ENCODE measurements at regions not wholly inside any gene's neighbourhood (a gene's known extent, or its start where the extent isn't known, plus 50 kb on each side); places are given as distances from the start of the nearest gene placed in this dataset.
A peak's percentile ranks its signal among the peaks of the same experiment; 100 is the strongest.
"Not testable (repeated sequence)": the region's sequence is repeated elsewhere in the genome, so short reads cannot be mapped to it uniquely, and the experiment has no call there.

GRCh38 chr17:64800987-64801386 lies 118.3 kb downstream of the LRRC37A3 start:
- not testable (repeated sequence) for DNase-seq; H3K36me3 Mint-ChIP-seq (ENCODE audit: insufficient read depth in 2 of 2); H3K9me3 Mint-ChIP-seq; H3K4me1 Mint-ChIP-seq (ENCODE audit: low read depth); H3K27ac Mint-ChIP-seq; H3K4me3 Mint-ChIP-seq; ATAC-seq (replicated peaks in 1 of 2); H3K27me3 Mint-ChIP-seq (ENCODE audit: low read depth)

- H3K4me3 Mint-ChIP-seq; ATAC-seq (replicated peaks in 1 of 2); H3K27me3 Mint-ChIP-seq (ENCODE audit: low read depth); H3K9me3 Mint-ChIP-seq; H3K36me3 Mint-ChIP-seq (ENCODE audit: insufficient read depth in 2 of 2); DNase-seq; H3K4me1 Mint-ChIP-seq (ENCODE audit: low read depth); H3K27ac Mint-ChIP-seq: not testable (repeated sequence)
Measured at GRCh38 chr17:64800361-64800895, 118.8 kb downstream of the LRRC37A3 start.

DNA sequence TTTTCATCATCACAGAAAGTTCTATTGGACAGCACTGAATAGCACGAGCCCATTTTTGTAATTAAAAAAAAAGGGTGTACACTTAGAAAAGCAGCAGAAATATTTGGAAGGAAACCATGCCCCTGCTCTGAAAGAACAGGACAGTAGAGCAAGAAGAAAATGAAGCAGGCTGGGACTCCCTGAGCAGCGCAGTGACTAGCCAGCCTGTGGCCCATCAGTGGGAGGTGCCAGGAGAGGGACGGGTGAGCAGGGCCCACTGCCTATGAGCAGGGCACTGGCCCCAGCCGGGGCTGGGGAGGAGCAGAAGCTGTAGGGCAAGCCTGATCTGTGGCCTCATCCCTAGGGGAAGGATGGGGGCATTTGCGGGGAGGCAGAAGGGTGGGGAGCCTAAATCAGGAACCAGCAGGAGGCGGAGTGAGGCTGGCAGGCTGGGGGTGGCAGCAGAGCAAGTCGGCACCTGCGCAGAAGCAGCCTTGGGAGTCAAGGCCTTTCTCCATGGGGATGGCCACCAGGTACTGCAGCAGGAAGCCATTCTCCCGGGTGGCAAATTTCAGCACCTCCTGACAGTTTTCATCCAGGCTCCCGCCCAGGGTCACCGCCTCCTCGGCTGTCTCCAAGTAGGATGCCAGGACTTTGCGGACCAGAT lies 119.6 kb downstream of the LRRC37A3 start:
- not testable (repeated sequence) for H3K27me3 Mint-ChIP-seq (ENCODE audit: low read depth); H3K9me3 Mint-ChIP-seq; H3K27ac Mint-ChIP-seq; H3K4me1 Mint-ChIP-seq (ENCODE audit: low read depth); H3K4me3 Mint-ChIP-seq; ATAC-seq (replicated peaks in 1 of 2); DNase-seq; H3K36me3 Mint-ChIP-seq (ENCODE audit: insufficient read depth in 2 of 2)

DNA sequence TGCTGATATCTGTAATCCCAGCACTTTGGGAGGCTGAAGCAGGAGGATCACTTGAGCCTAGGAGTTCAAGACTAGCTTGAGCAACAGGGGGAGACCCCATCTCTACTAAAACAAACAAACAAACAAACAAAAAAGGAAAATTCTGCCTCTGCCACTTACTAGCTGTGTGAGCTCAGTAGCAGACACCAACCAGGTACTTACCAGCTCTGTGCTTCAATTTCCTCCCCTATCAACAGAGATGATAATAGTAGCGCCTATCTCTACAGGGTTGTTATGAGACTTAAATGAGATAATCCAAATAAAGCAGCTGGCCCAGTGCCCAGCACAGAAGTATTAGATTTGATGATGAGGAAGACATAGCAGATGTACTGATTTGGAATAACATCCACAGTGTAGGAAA lies 120.3 kb downstream of the LRRC37A3 start:
- not testable (repeated sequence) for H3K4me1 Mint-ChIP-seq (ENCODE audit: low read depth); H3K36me3 Mint-ChIP-seq (ENCODE audit: insufficient read depth in 2 of 2); DNase-seq; H3K27me3 Mint-ChIP-seq (ENCODE audit: low read depth); H3K9me3 Mint-ChIP-seq; ATAC-seq (replicated peaks in 1 of 2); H3K27ac Mint-ChIP-seq; H3K4me3 Mint-ChIP-seq

GRCh38 chr17:64798489-64798790 lies 120.8 kb downstream of the LRRC37A3 start:
- H3K27ac Mint-ChIP-seq, H3K9me3 Mint-ChIP-seq: not testable (repeated sequence)
- peak; percentile 5 to 19 for ATAC-seq (replicated peaks in 1 of 2)

DNA sequence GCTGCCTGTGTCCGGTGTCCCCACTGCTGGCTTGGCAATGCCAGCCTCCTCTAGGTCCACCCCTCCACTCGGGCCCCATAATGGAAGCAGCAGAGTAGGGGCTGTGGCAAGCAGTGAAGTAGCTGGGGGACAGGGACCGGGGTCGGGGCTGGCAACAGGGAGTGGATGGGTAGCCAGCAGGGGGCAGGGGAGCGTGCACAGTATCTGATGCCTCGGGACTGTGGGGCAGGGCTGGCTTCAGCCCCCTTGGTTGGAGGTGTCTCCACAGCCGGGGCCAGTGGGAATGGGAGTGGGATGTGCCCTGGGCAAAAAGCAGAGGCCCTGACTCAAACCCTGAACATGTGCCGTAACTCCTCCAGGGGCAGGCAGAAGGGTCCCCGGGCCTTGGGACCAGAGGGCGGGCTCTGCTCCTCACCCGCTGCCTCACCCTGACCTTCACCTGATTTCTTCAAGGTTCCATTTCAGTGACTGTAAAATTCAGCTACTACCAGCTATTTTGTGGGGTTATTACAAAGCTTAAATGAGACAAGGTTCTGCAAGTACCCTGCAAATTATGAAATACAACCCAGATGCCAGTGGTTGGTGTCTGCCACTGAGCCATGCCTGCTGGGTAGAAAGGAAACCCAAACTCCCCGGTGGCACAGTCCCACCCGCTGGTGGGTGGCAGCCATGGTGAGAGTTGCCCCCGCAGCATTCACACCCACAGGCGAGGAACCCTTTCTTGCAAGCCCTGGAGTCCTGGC lies 121.4 kb downstream of the LRRC37A3 start:
- H3K27me3 Mint-ChIP-seq (ENCODE audit: low read depth); H3K4me3 Mint-ChIP-seq; H3K36me3 Mint-ChIP-seq (ENCODE audit: insufficient read depth in 2 of 2); H3K27ac Mint-ChIP-seq; H3K4me1 Mint-ChIP-seq (ENCODE audit: low read depth); DNase-seq; H3K9me3 Mint-ChIP-seq: not testable (repeated sequence)
- peak; percentile 11 to 21 for ATAC-seq (replicated peaks in 1 of 2)

More at GRCh38 chr17:64798489-64798790, 120.8 kb downstream of the LRRC37A3 start:
- H3K4me1 Mint-ChIP-seq (ENCODE audit: low read depth); H3K36me3 Mint-ChIP-seq (ENCODE audit: insufficient read depth in 2 of 2); H3K27me3 Mint-ChIP-seq (ENCODE audit: low read depth); DNase-seq; H3K4me3 Mint-ChIP-seq: not testable (repeated sequence)

DNA sequence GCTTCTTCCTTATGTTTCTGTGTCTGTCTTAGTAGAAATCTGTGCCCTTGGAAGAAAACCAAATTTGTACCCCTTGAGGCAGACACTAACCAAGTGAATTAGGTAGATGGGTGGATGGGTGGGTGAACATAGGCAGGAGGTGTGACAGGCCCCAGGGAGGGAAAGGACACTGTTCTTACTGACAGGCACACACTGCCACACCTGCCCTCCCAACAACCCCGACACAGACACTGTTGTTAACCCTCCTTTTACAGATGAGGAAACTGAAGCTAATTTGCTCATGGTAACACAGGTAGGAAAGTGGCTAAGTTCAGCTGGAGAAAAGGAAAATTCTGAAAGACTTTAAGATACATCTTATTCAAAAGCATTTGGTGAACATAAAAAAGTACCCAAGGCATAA lies 123.9 kb downstream of the LRRC37A3 start:
- not testable (repeated sequence) for H3K27me3 Mint-ChIP-seq (ENCODE audit: low read depth); H3K9me3 Mint-ChIP-seq; H3K36me3 Mint-ChIP-seq (ENCODE audit: insufficient read depth in 2 of 2); H3K4me3 Mint-ChIP-seq; DNase-seq; ATAC-seq (replicated peaks in 1 of 2)
- peaks cover 12% of the 10 kb centered on the region for H3K4me1 Mint-ChIP-seq (ENCODE audit: low read depth)
- peak overlapping the region; percentile 38 for H3K27ac Mint-ChIP-seq

DNA sequence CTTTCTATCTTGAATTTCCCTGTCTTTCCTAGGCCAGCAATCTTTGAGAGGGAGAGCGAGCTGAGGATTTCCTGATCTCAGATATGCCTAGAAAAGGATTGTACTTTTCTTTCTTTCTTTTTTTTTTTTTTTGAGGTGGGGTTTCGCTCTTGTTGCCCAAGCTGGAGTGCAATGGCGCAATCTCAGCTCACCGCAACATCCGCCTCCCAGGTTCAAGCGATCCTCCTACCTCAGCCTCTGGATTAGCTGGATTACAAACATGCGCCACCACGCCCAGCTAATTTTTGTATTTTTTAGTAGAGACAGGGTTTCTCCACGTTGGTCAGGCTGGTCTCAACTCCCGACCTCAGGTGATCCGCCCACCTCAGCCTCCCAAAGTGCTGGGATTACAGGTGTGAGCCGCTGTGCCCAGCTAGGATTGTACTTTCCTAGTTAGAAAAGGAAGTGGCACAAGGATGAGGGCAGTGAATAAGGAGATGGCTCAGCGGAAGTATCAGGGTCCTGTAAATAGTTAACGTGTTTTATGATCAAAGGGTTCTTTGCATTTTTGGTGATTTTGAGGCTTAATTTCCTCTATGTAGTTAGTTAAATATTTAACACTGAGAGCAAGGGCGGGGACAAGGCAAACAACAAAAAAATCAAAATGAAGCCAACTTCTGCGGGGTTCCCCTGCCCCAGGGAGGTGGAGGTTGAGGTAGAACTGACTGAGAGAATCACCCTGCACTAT lies 124.6 kb downstream of the LRRC37A3 start:
- not testable (repeated sequence) for ATAC-seq (replicated peaks in 1 of 2); DNase-seq; H3K36me3 Mint-ChIP-seq (ENCODE audit: insufficient read depth in 2 of 2); H3K9me3 Mint-ChIP-seq; H3K27me3 Mint-ChIP-seq (ENCODE audit: low read depth); H3K4me3 Mint-ChIP-seq
- Mint-ChIP-seq H3K4me1 (ENCODE audit: low read depth) (peaks cover 12% of the 10 kb centered on the region), H3K27ac (peak overlapping the region; percentile 38)

- not testable (repeated sequence) for H3K36me3 Mint-ChIP-seq (ENCODE audit: insufficient read depth in 2 of 2); DNase-seq; H3K9me3 Mint-ChIP-seq; H3K27ac Mint-ChIP-seq; H3K4me3 Mint-ChIP-seq; H3K27me3 Mint-ChIP-seq (ENCODE audit: low read depth); ATAC-seq (replicated peaks in 1 of 2)
- H3K4me1 Mint-ChIP-seq (ENCODE audit: low read depth): peaks cover 12% of the 10 kb centered on the region
Measured at GRCh38 chr17:64794113-64794512, 125.2 kb downstream of the LRRC37A3 start.

- not testable (repeated sequence) for H3K27me3 Mint-ChIP-seq (ENCODE audit: low read depth); H3K9me3 Mint-ChIP-seq; H3K36me3 Mint-ChIP-seq (ENCODE audit: insufficient read depth in 2 of 2); H3K27ac Mint-ChIP-seq
- H3K4me3 Mint-ChIP-seq: peak overlapping the region; percentile 10 to 59
- DNase-seq (peak in 1 of 2 donors; percentile 35), ATAC-seq (replicated peaks in 1 of 2) (peak; percentile 88 to 95)
- peaks cover 12% of the 10 kb centered on the region for H3K4me1 Mint-ChIP-seq (ENCODE audit: low read depth)
Measured at GRCh38 chr17:64792793-64793575, 126.3 kb downstream of the LRRC37A3 start.

DNA sequence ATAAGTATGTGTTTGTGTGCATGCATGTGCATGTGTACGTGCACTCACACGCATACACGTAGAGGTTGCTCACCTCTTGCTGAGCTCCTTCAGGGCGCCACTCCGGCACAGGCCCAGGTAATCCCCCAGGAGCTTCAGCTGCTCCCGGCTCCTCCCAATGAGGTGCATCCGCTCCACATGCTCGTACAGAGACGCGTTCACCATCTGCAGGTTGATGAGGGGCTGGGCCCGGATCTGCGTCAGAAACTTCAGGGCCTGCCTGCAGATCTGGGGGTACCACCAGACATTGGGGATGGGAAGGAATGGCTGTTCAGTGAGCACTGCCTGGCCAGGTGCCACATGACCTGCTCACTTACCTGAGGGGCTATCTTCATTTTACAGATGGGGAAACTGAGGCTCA lies 127.0 kb downstream of the LRRC37A3 start:
- not testable (repeated sequence) for H3K27me3 Mint-ChIP-seq (ENCODE audit: low read depth); DNase-seq; ATAC-seq (replicated peaks in 1 of 2); H3K9me3 Mint-ChIP-seq; H3K36me3 Mint-ChIP-seq (ENCODE audit: insufficient read depth in 2 of 2); H3K4me1 Mint-ChIP-seq (ENCODE audit: low read depth); H3K4me3 Mint-ChIP-seq; H3K27ac Mint-ChIP-seq

GRCh38 chr17:64791691-64792090 lies 127.6 kb downstream of the LRRC37A3 start:
- H3K36me3 Mint-ChIP-seq (ENCODE audit: insufficient read depth in 2 of 2); H3K4me1 Mint-ChIP-seq (ENCODE audit: low read depth); H3K4me3 Mint-ChIP-seq; DNase-seq; ATAC-seq (replicated peaks in 1 of 2); H3K9me3 Mint-ChIP-seq; H3K27me3 Mint-ChIP-seq (ENCODE audit: low read depth); H3K27ac Mint-ChIP-seq: not testable (repeated sequence)

DNA sequence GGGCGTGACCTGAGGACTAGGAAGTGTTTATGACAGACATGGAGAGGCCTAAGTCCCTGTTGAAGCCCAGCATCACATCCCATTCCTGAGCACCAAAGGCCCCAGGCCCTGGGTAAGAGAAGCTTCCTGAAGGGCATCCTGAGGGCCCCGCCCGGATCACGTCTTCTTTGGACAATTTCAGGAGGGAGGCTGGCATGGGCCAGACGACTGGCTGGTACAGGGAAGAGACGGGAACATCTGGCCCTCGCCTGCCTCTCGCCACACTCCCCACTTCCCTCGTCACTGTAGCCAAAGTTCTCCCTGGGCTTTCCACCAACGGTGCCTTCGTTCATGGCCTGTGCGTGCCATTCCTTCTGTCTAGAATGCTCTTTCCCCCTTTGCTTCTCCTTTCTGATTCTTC lies 128.1 kb downstream of the LRRC37A3 start:
- H3K36me3 Mint-ChIP-seq (ENCODE audit: insufficient read depth in 2 of 2); DNase-seq; H3K9me3 Mint-ChIP-seq; H3K4me3 Mint-ChIP-seq; H3K4me1 Mint-ChIP-seq (ENCODE audit: low read depth); H3K27ac Mint-ChIP-seq; ATAC-seq (replicated peaks in 1 of 2); H3K27me3 Mint-ChIP-seq (ENCODE audit: low read depth): not testable (repeated sequence)

Data from activated T-cell treated with anti-CD3 and anti-CD28 coated beads, Interleukin-2, amount 50 U/mL, for 72 hours (primary cell).